Activated naive CD8-positive, alpha-beta T cell treated with anti-CD3 and anti-CD28 coated beads, Interleukin-2, amount 10 ng/mL, durations not matched to agents 7 days and 5 days (primary cell): ENCODE measurements at regions not wholly inside any gene's neighbourhood (a gene's known extent, or its start where the extent isn't known, plus 50 kb on each side); places are given as distances from the start of the nearest gene placed in this dataset.

Source experiments
- ATAC-seq: fragments of 150-1000 bp; cut with Tn5 transposase; one replicate; pipeline ENCODE4 v1.10.0; 2021; ENCODE audit warnings: low read depth, moderate library complexity
- POLR2A ChIA-PET: fragments of 350-600 bp; sonication (Branson Sonifier 250); formaldehyde crosslinking; loops from one replicate; lab custom pipeline; 2021; ENCODE audit warnings: antibody characterized with exemption; lab: Charles Lee
- DNase-seq: peaks from one replicate; pipeline ENCODE4 v3.0.0; 2021
- H3K27ac Mint-ChIP-seq: one replicate; pipeline ENCODE4 v1.8.0; 2022; ENCODE audit warnings: mild to moderate bottlenecking, mixed read lengths
- H3K27me3 Mint-ChIP-seq: one replicate; pipeline ENCODE4 v1.8.0; 2022; ENCODE audit warnings: mild to moderate bottlenecking, moderate library complexity, mixed read lengths
- H3K36me3 Mint-ChIP-seq: one replicate; pipeline ENCODE4 v1.8.0; 2021; ENCODE audit warnings: mild to moderate bottlenecking, mixed read lengths
- H3K4me1 Mint-ChIP-seq: one replicate; pipeline ENCODE4 v1.8.0; 2021; ENCODE audit warnings: mixed read lengths
- H3K4me3 Mint-ChIP-seq: one replicate; pipeline ENCODE4 v1.8.0; 2022; ENCODE audit warnings: mild to moderate bottlenecking, moderate library complexity, mixed read lengths
- H3K9me3 Mint-ChIP-seq: one replicate; pipeline ENCODE4 v1.8.0; 2021; ENCODE audit warnings: mixed read lengths

GRCh38 chr3:177764377-177764912, 567.2 kb upstream of the TBL1XR1 start:
- Mint-ChIP-seq H3K4me1 (no peaks in the 10 kb centered on the region), H3K27ac (no peak overlapping the region), H3K4me3 (no peak overlapping the region), H3K9me3 (peaks cover 17% of the 10 kb centered on the region), H3K27me3 (no peaks in the 10 kb centered on the region), H3K36me3 (peaks cover 15% of the 10 kb centered on the region)
- POLR2A ChIA-PET = no interaction called here
- DNase-seq (no peak), ATAC-seq (no peak)

- peaks cover 13% of the 10 kb centered on the region for H3K9me3 Mint-ChIP-seq
- no peak overlapping the region for H3K4me3 Mint-ChIP-seq
- peaks cover 11% of the 10 kb centered on the region for H3K36me3 Mint-ChIP-seq
- H3K27ac Mint-ChIP-seq = no peak overlapping the region
- no peak for DNase-seq
- ATAC-seq = no peak
- no peaks in the 10 kb centered on the region for H3K4me1 Mint-ChIP-seq
- POLR2A ChIA-PET = no interaction called here
- H3K27me3 Mint-ChIP-seq = no peaks in the 10 kb centered on the region
These were observed 567.7 kb upstream of the TBL1XR1 start for GRCh38 chr3:177764933-177765332.

GRCh38 chr3:177770383-177771230, 573.3 kb upstream of the TBL1XR1 start:
- Mint-ChIP-seq H3K4me1 (no peaks in the 10 kb centered on the region), H3K27me3 (no peaks in the 10 kb centered on the region), H3K36me3 (peaks cover 4% of the 10 kb centered on the region), H3K9me3 (peaks cover 10% of the 10 kb centered on the region), H3K27ac (no peak overlapping the region), H3K4me3 (no peak overlapping the region)
- ATAC-seq (no peak), DNase-seq (no peak)
- POLR2A ChIA-PET = no interaction called here

GRCh38 chr3:177771780-177772179, 574.5 kb upstream of the TBL1XR1 start:
- H3K27me3 Mint-ChIP-seq = no peaks in the 10 kb centered on the region
- H3K9me3 Mint-ChIP-seq = peaks cover 10% of the 10 kb centered on the region
- no peak overlapping the region for H3K27ac Mint-ChIP-seq
- no peak for ATAC-seq
- POLR2A ChIA-PET = no interaction called here
- peaks cover 4% of the 10 kb centered on the region for H3K36me3 Mint-ChIP-seq
- no peak overlapping the region for H3K4me3 Mint-ChIP-seq
- DNase-seq = no peak
- no peaks in the 10 kb centered on the region for H3K4me1 Mint-ChIP-seq

- Mint-ChIP-seq H3K4me1 (peaks cover 4% of the 10 kb centered on the region), H3K27me3 (no peaks in the 10 kb centered on the region), H3K36me3 (peaks cover 6% of the 10 kb centered on the region), H3K4me3 (no peak overlapping the region), H3K9me3 (peaks cover 7% of the 10 kb centered on the region), H3K27ac (no peak overlapping the region)
- DNase-seq (no peak), ATAC-seq (no peak)
- POLR2A ChIA-PET = no interaction called here
These were observed 575.8 kb upstream of the TBL1XR1 start for GRCh38 chr3:177772908-177773557.

- POLR2A ChIA-PET = no interaction called here
- Mint-ChIP-seq H3K36me3 (peaks cover 8% of the 10 kb centered on the region), H3K9me3 (peaks cover 6% of the 10 kb centered on the region), H3K4me1 (peaks cover 11% of the 10 kb centered on the region), H3K27me3 (no peaks in the 10 kb centered on the region), H3K27ac (no peak overlapping the region), H3K4me3 (no peak overlapping the region)
- ATAC-seq = no peak
- DNase-seq = no peak
These were observed 576.4 kb upstream of the TBL1XR1 start for GRCh38 chr3:177773717-177774116.

GRCh38 chr3:177776661-177777101, 579.4 kb upstream of the TBL1XR1 start:
- Mint-ChIP-seq H3K9me3 (peaks cover 3% of the 10 kb centered on the region), H3K27me3 (no peaks in the 10 kb centered on the region), H3K4me1 (peaks cover 11% of the 10 kb centered on the region), H3K27ac (no peak overlapping the region), H3K4me3 (no peak overlapping the region), H3K36me3 (peaks cover 9% of the 10 kb centered on the region)
- DNase-seq = no peak
- POLR2A ChIA-PET = no interaction called here
- no peak for ATAC-seq

- H3K4me3 Mint-ChIP-seq = no peak overlapping the region
- peaks cover 11% of the 10 kb centered on the region for H3K4me1 Mint-ChIP-seq
- peaks cover 9% of the 10 kb centered on the region for H3K36me3 Mint-ChIP-seq
- peak; percentile 61 for ATAC-seq
- no peaks in the 10 kb centered on the region for H3K9me3 Mint-ChIP-seq
- POLR2A ChIA-PET = interaction anchor here (0.5 kb wide), 1 partner anchor 727 kb away, joined by 3 read pairs; no protein-coding TSS in a partner anchor
- peak overlapping the region; percentile 47 for H3K27ac Mint-ChIP-seq
- H3K27me3 Mint-ChIP-seq = no peaks in the 10 kb centered on the region
- DNase-seq = peak; percentile 41
These were observed 580.4 kb upstream of the TBL1XR1 start for GRCh38 chr3:177777699-177778098.

GRCh38 chr3:177778633-177779032, 581.4 kb upstream of the TBL1XR1 start:
- H3K36me3 Mint-ChIP-seq = peaks cover 9% of the 10 kb centered on the region
- H3K27ac Mint-ChIP-seq = peak overlapping the region; percentile 73
- DNase-seq = no peak
- no peaks in the 10 kb centered on the region for H3K9me3 Mint-ChIP-seq
- ATAC-seq = peak; percentile 67
- peak overlapping the region; percentile 51 for H3K4me3 Mint-ChIP-seq
- peaks cover 11% of the 10 kb centered on the region for H3K4me1 Mint-ChIP-seq
- no peaks in the 10 kb centered on the region for H3K27me3 Mint-ChIP-seq
- POLR2A ChIA-PET = no interaction called here

GRCh38 chr3:177781686-177782161, 584.4 kb upstream of the TBL1XR1 start:
- DNase-seq = no peak
- no peak for ATAC-seq
- Mint-ChIP-seq H3K27me3 (no peaks in the 10 kb centered on the region), H3K4me1 (peaks cover 17% of the 10 kb centered on the region), H3K36me3 (peaks cover 10% of the 10 kb centered on the region), H3K4me3 (no peak overlapping the region), H3K27ac (no peak overlapping the region), H3K9me3 (no peaks in the 10 kb centered on the region)
- POLR2A ChIA-PET = no interaction called here

- Mint-ChIP-seq H3K9me3 (no peaks in the 10 kb centered on the region), H3K4me3 (no peak overlapping the region), H3K27ac (no peak overlapping the region), H3K4me1 (peaks cover 11% of the 10 kb centered on the region), H3K27me3 (no peaks in the 10 kb centered on the region), H3K36me3 (peaks cover 6% of the 10 kb centered on the region)
- DNase-seq = no peak
- no peak for ATAC-seq
- POLR2A ChIA-PET = no interaction called here
These were observed 586.1 kb upstream of the TBL1XR1 start for GRCh38 chr3:177783338-177783737.

- POLR2A ChIA-PET = no interaction called here
- H3K4me1 Mint-ChIP-seq = peaks cover 7% of the 10 kb centered on the region
- no peaks in the 10 kb centered on the region for H3K27me3 Mint-ChIP-seq
- ATAC-seq = no peak
- H3K4me3 Mint-ChIP-seq = no peak overlapping the region
- no peaks in the 10 kb centered on the region for H3K9me3 Mint-ChIP-seq
- DNase-seq = no peak
- peaks cover 4% of the 10 kb centered on the region for H3K36me3 Mint-ChIP-seq
- H3K27ac Mint-ChIP-seq = no peak overlapping the region
These were observed 586.5 kb upstream of the TBL1XR1 start for GRCh38 chr3:177783767-177784166.

GRCh38 chr3:177787279-177788041, 590.2 kb upstream of the TBL1XR1 start:
- Mint-ChIP-seq H3K9me3 (no peaks in the 10 kb centered on the region), H3K4me1 (peaks cover 7% of the 10 kb centered on the region), H3K36me3 (peaks cover 2% of the 10 kb centered on the region), H3K27me3 (no peaks in the 10 kb centered on the region), H3K27ac (no peak overlapping the region), H3K4me3 (no peak overlapping the region)
- POLR2A ChIA-PET = no interaction called here
- ATAC-seq (peak; percentile 39), DNase-seq (no peak)
